ENCODE measurements at regions not wholly inside any gene's neighbourhood (a gene's known extent, or its start where the extent isn't known, plus 50 kb on each side); places are given as distances from the start of the nearest gene placed in this dataset.

- DNase-seq (ENCODE audit: low read depth in 1 of 2, low spot score in 2 of 2) = no peak
- no peaks in the 10 kb centered on the region for H3K79me2 ChIP-seq (ENCODE audit: control insufficient read depth in 1 of 2, insufficient read depth in 2 of 2, low read length in 2 of 2)
- no peak overlapping the region for H3K4ac ChIP-seq (replicated peaks; ENCODE audit: insufficient read length, low read depth, low read length)
- H2BK20ac ChIP-seq (ENCODE audit: low read length) = no peak overlapping the region
- no peak overlapping the region for H3K23ac ChIP-seq (ENCODE audit: insufficient read length)
- no peak overlapping the region for H2BK5ac ChIP-seq (ENCODE audit: low read depth, low read length)
- no peak overlapping the region for H4K5ac ChIP-seq (ENCODE audit: insufficient read length, low read depth, low read length)
- no peak overlapping the region for H3K27ac ChIP-seq (ENCODE audit: low read depth, low read length)
- no CpG with 5 or more reads among the region's 2 CpGs for WGBS, 2 experiments (ENCODE audit: extremely low coverage in 1 of 2, insufficient coverage in 1 of 2, insufficient read length in 1 of 2, insufficient replicate concordance in 2 of 2, low coverage in 1 of 2, low lambda C conversion rate in 2 of 2, missing lambda C conversion rate in 1 of 2)
- H3K18ac ChIP-seq (ENCODE audit: extremely low read depth, low read length) = no peak overlapping the region
- H3K4me2 ChIP-seq (ENCODE audit: insufficient read depth in 1 of 2, low read depth in 2 of 2, low read length in 2 of 2) = no peak overlapping the region
- H2AFZ ChIP-seq (ENCODE audit: low read length) = no peak overlapping the region
- no peak overlapping the region for H2BK120ac ChIP-seq (replicated peaks; ENCODE audit: low read depth, low read length)
- POLR2A ChIA-PET (ENCODE audit: partially characterized antibody) = no interaction called here
- no peaks in the 10 kb centered on the region for H3K9me3 ChIP-seq (ENCODE audit: insufficient read depth in 2 of 2, low read depth in 1 of 2, low read length in 1 of 2)
- no peaks in the 10 kb centered on the region for H3K23me2 ChIP-seq (ENCODE audit: low read depth, low read length)
- H3K27me3 ChIP-seq (replicated peaks in 1 of 4; ENCODE audit: control insufficient read depth in 3 of 4, extremely low read depth in 1 of 4, insufficient read depth in 3 of 4, low read length in 3 of 4) = no peaks in the 10 kb centered on the region
- H3K79me1 ChIP-seq (ENCODE audit: low read depth, low read length) = no peaks in the 10 kb centered on the region
- FAIRE-seq = no peak
- H4K91ac ChIP-seq (replicated peaks; ENCODE audit: insufficient read length, low read length) = no peak overlapping the region
- no peak overlapping the region for H2AK5ac ChIP-seq (ENCODE audit: low read depth, low read length)
- H3K4me3 ChIP-seq (ENCODE audit: extremely low read depth in 1 of 4, insufficient read depth in 2 of 4, low read depth in 3 of 4, low read length in 4 of 4) = no peak overlapping the region
- H2BK15ac ChIP-seq (ENCODE audit: low read length) = no peak overlapping the region
- H3K56ac ChIP-seq (replicated peaks; ENCODE audit: insufficient read length, low read depth, low read length) = no peak overlapping the region
- H3K4me1 ChIP-seq (replicated peaks in 1 of 4; ENCODE audit: control insufficient read depth in 3 of 4, insufficient read depth in 4 of 4, low read length in 3 of 4) = no peaks in the 10 kb centered on the region
- H3K9ac ChIP-seq (replicated peaks in 1 of 4; ENCODE audit: extremely low read depth in 1 of 4, low read depth in 3 of 4, low read length in 3 of 4) = no peak overlapping the region
- no peaks in the 10 kb centered on the region for H3K36me3 ChIP-seq (ENCODE audit: control insufficient read depth in 2 of 4, insufficient read depth in 4 of 4, low read length in 3 of 4)
- H4K20me1 ChIP-seq (replicated peaks in 1 of 2; ENCODE audit: control insufficient read depth in 1 of 2, insufficient read depth in 2 of 2, low read length in 2 of 2) = no peaks in the 10 kb centered on the region
- TF ChIP-seq BCL11A (IDR thresholded peaks at IDR 0.05; ENCODE audit: low read depth in 2 of 2, low read length in 2 of 2) = no peak
- TF ChIP-seq SP4 (IDR thresholded peaks at IDR 0.05; ENCODE audit: low read length) = no peak
- no peak for TF ChIP-seq TAF7 (optimal IDR thresholded peaks at IDR 0.05; ENCODE audit: borderline replicate concordance, low read depth, low read length)
- no peak for TF ChIP-seq RFX5 (IDR thresholded peaks at IDR 0.05; ENCODE audit: borderline replicate concordance, low read depth, low read length)
- no peak for TF ChIP-seq CTBP2 (IDR thresholded peaks at IDR 0.05; ENCODE audit: borderline replicate concordance, insufficient read depth, insufficient read length, low read length)
- H2BK12ac ChIP-seq (ENCODE audit: low read depth, low read length) = no peak overlapping the region
- CTCF ChIA-PET (ENCODE audit: partially characterized antibody) = no interaction called here
- H3K14ac ChIP-seq (ENCODE audit: insufficient read length) = no peak overlapping the region
- no peak overlapping the region for H4K8ac ChIP-seq (ENCODE audit: extremely low read depth, insufficient read depth, low read length)
Measured at GRCh38 chrX:10813761-10814160, 193.4 kb upstream of the MID1 start.
